GM21528 (cell line): ENCODE measurements at regions not wholly inside any gene's neighbourhood (a gene's known extent, or its start where the extent isn't known, plus 50 kb on each side); places are given as distances from the start of the nearest gene placed in this dataset.

Experiments used
- ATAC-seq: cut with Tn5 transposase; IDR thresholded peaks from one replicate; pipeline ENCODE4 v1.9.1; 2021; ENCODE audit warnings: mild to moderate bottlenecking, moderate library complexity; ENCODE audit not compliant: unreplicated experiment, low FRiP score

GRCh38 chr9:129351642-129352145 is 173.6 kb upstream of the IER5L start:
- no peak for ATAC-seq

- ATAC-seq = no peak
Measured at GRCh38 chr9:129351058-129351641, 173.1 kb upstream of the IER5L start.

- no peak for ATAC-seq
Measured at GRCh38 chr9:129350143-129350935, 172.3 kb upstream of the IER5L start.

GRCh38 chr9:129349665-129349947 is 171.5 kb upstream of the IER5L start:
- ATAC-seq = no peak

- no peak for ATAC-seq
Measured at GRCh38 chr9:129348890-129349664, 171.0 kb upstream of the IER5L start.

GRCh38 chr9:129347316-129348120 is 169.5 kb upstream of the IER5L start:
- no peak for ATAC-seq

- no peak for ATAC-seq
Measured at GRCh38 chr9:129346046-129346445, 168.0 kb upstream of the IER5L start.

- ATAC-seq = no peak
Measured at GRCh38 chr9:129344641-129345495, 166.8 kb upstream of the IER5L start.

GRCh38 chr9:129343424-129344375 is 165.6 kb upstream of the IER5L start:
- ATAC-seq = no peak

- ATAC-seq = no peak
Measured at GRCh38 chr9:129342591-129343423, 164.7 kb upstream of the IER5L start.

- ATAC-seq = no peak
Measured at GRCh38 chr9:129341987-129342348, 163.9 kb upstream of the IER5L start.

GRCh38 chr9:129341171-129341986 is 163.3 kb upstream of the IER5L start:
- no peak for ATAC-seq

- ATAC-seq = no peak
Measured at GRCh38 chr9:129340427-129341170, 162.5 kb upstream of the IER5L start.

- no peak for ATAC-seq
Measured at GRCh38 chr9:129339539-129340157, 161.6 kb upstream of the IER5L start.

GRCh38 chr9:129338724-129339430 is 160.8 kb upstream of the IER5L start:
- no peak for ATAC-seq
